ENCODE measurements at regions not wholly inside any gene's neighbourhood (a gene's known extent, or its start where the extent isn't known, plus 50 kb on each side); places are given as distances from the start of the nearest gene placed in this dataset.

- Histone ChIP-seq H3K36me3 (replicated peaks in 1 of 2; ENCODE audit: control insufficient read depth in 1 of 2, insufficient read depth in 2 of 2, low read length in 2 of 2) (no peaks in the 10 kb centered on the region), H3K27ac (ENCODE audit: low read depth in 1 of 2, low read length in 2 of 2) (no peak overlapping the region), H2AFZ (ENCODE audit: insufficient read depth, low read depth, low read length, poor library complexity, severe bottlenecking) (no peak overlapping the region), H3K9ac (ENCODE audit: insufficient read depth, low read length, poor library complexity, severe bottlenecking) (no peak overlapping the region), H3K9me3 (replicated peaks in 1 of 2; ENCODE audit: control insufficient read depth in 1 of 2, insufficient read depth in 1 of 2, low read length in 2 of 2) (peaks cover 0 to 9% of the 10 kb centered on the region in 2 donors), H3K4me3 (replicated peaks in 1 of 3; ENCODE audit: low read depth in 2 of 3, low read length in 3 of 3) (no peak overlapping the region), H3K27me3 (ENCODE audit: control insufficient read depth in 2 of 2, insufficient read depth in 2 of 2, low read length in 2 of 2) (no peaks in the 10 kb centered on the region), H3K79me2 (ENCODE audit: insufficient read depth, low read length) (no peaks in the 10 kb centered on the region), H3K4me1 (ENCODE audit: control insufficient read depth in 1 of 2, insufficient read depth in 2 of 2, low read length in 2 of 2) (no peaks in the 10 kb centered on the region), H4K20me1 (ENCODE audit: insufficient read depth, low read length) (no peaks in the 10 kb centered on the region), H3K4me2 (replicated peaks; ENCODE audit: extremely low read depth, low read length, poor library complexity, severe bottlenecking) (no peak overlapping the region)
- Mint-ChIP-seq H3K27me3 (ENCODE audit: low read depth in 3 of 3) (peaks cover 0 to 2% (median 0%) of the 10 kb centered on the region in 3 donors), H3K4me3 (no peak overlapping the region), H3K4me1 (no peaks in the 10 kb centered on the region), H3K27ac (no peak overlapping the region), H3K36me3 (no peaks in the 10 kb centered on the region), H3K9me3 (peaks cover 2 to 9% (median 4%) of the 10 kb centered on the region in 7 donors)
- DNase-seq = no peak
- TF ChIP-seq CTCF (IDR thresholded peaks at IDR 0.05) = no peak
- intact Hi-C loops (cut with micrococcal nuclease) = no loop called here
- no CpG with 5 or more reads among the region's 1 CpG for WGBS (ENCODE audit: insufficient coverage)
Observed at GRCh38 chr4:186875476-186875875, 151.8 kb upstream of the FAT1 start.

- WGBS (ENCODE audit: insufficient coverage) = 81% methylated on average over 3 of the region's 6 CpGs
Observed at GRCh38 chr4:186876961-186877626, 153.4 kb upstream of the FAT1 start.

More at GRCh38 chr4:186876961-186877626, 153.4 kb upstream of the FAT1 start:
- Mint-ChIP-seq H3K27ac (no peak overlapping the region), H3K36me3 (no peaks in the 10 kb centered on the region), H3K27me3 (ENCODE audit: low read depth in 3 of 3) (peaks cover 0 to 2% (median 0%) of the 10 kb centered on the region in 3 donors), H3K4me3 (no peak overlapping the region), H3K4me1 (no peaks in the 10 kb centered on the region), H3K9me3 (peaks cover 2 to 7% (median 4%) of the 10 kb centered on the region in 7 donors)
- H3K4me1 ChIP-seq (ENCODE audit: control insufficient read depth in 1 of 2, insufficient read depth in 2 of 2, low read length in 2 of 2) = no peaks in the 10 kb centered on the region
- no peak overlapping the region for H3K27ac ChIP-seq (ENCODE audit: low read depth in 1 of 2, low read length in 2 of 2)
- H3K9ac ChIP-seq (ENCODE audit: insufficient read depth, low read length, poor library complexity, severe bottlenecking) = no peak overlapping the region
- H3K27me3 ChIP-seq (ENCODE audit: control insufficient read depth in 2 of 2, insufficient read depth in 2 of 2, low read length in 2 of 2) = no peaks in the 10 kb centered on the region
- peaks cover 0 to 7% of the 10 kb centered on the region in 2 donors for H3K9me3 ChIP-seq (replicated peaks in 1 of 2; ENCODE audit: control insufficient read depth in 1 of 2, insufficient read depth in 1 of 2, low read length in 2 of 2)
- H4K20me1 ChIP-seq (ENCODE audit: insufficient read depth, low read length) = no peaks in the 10 kb centered on the region
- H3K4me2 ChIP-seq (replicated peaks; ENCODE audit: extremely low read depth, low read length, poor library complexity, severe bottlenecking) = no peak overlapping the region
- H3K4me3 ChIP-seq (replicated peaks in 1 of 3; ENCODE audit: low read depth in 2 of 3, low read length in 3 of 3) = no peak overlapping the region
- no peaks in the 10 kb centered on the region for H3K36me3 ChIP-seq (replicated peaks in 1 of 2; ENCODE audit: control insufficient read depth in 1 of 2, insufficient read depth in 2 of 2, low read length in 2 of 2)
- H2AFZ ChIP-seq (ENCODE audit: insufficient read depth, low read depth, low read length, poor library complexity, severe bottlenecking) = no peak overlapping the region
- TF ChIP-seq CTCF (IDR thresholded peaks at IDR 0.05) = no peak
- no peak for DNase-seq
- no peaks in the 10 kb centered on the region for H3K79me2 ChIP-seq (ENCODE audit: insufficient read depth, low read length)
- intact Hi-C loops (cut with micrococcal nuclease) = no loop called here
